GM23248 (cell line): ENCODE measurements at regions not wholly inside any gene's neighbourhood (a gene's known extent, or its start where the extent isn't known, plus 50 kb on each side); places are given as distances from the start of the nearest gene placed in this dataset.

Source experiments
- DNase-seq: peaks from one replicate; pipeline ENCODE4 v3.0.0-alpha.2; 2015
- H2AFZ ChIP-seq: fragments of 200-600 bp; sonication (generic); 2 replicates; pipeline ENCODE4 v1.6.1; 2016; ENCODE audit warnings: antibody characterized with exemption
- H3F3A ChIP-seq: fragments of 200-600 bp; sonication (generic); 2 replicates; pipeline ENCODE4 v1.6.1; 2016; ENCODE audit warnings: mild to moderate bottlenecking, antibody characterized with exemption, mixed run types; ENCODE audit not compliant: insufficient read depth
- H3K27ac ChIP-seq: fragments of 200-600 bp; sonication (generic); 2 replicates; pipeline ENCODE4 v1.5.1; 2016; ENCODE audit warnings: mild to moderate bottlenecking
- H3K27me3 ChIP-seq: fragments of 200-600 bp; sonication (generic); replicated peaks from 2 replicates; pipeline ENCODE4 v1.6.1; 2016; ENCODE audit warnings: mild to moderate bottlenecking; ENCODE audit not compliant: insufficient read depth
- H3K36me3 ChIP-seq: fragments of 200-600 bp; sonication (generic); 2 replicates; pipeline ENCODE4 v1.6.1; 2016; ENCODE audit warnings: low read depth, mild to moderate bottlenecking
- H3K4me1 ChIP-seq: fragments of 200-600 bp; sonication (generic); 2 replicates; pipeline ENCODE4 v1.6.1; 2016; ENCODE audit warnings: mild to moderate bottlenecking; ENCODE audit not compliant: insufficient read depth
- H3K4me2 ChIP-seq: fragments of 200-600 bp; sonication (generic); one replicate; pipeline ENCODE4 v1.6.1; 2016; ENCODE audit warnings: mild to moderate bottlenecking; ENCODE audit not compliant: unreplicated experiment
- H3K4me3 ChIP-seq: fragments of 200-600 bp; sonication (generic); 2 replicates; pipeline ENCODE4 v1.5.1; 2016; ENCODE audit warnings: mild to moderate bottlenecking
- H3K79me2 ChIP-seq: fragments of 200-600 bp; sonication (generic); 2 replicates; pipeline ENCODE4 v1.6.1; 2016; ENCODE audit warnings: mild to moderate bottlenecking; ENCODE audit not compliant: insufficient read depth
- H3K9ac ChIP-seq: fragments of 200-600 bp; sonication (generic); 2 replicates; pipeline ENCODE4 v1.6.1; 2016; ENCODE audit warnings: mild to moderate bottlenecking
- H3K9me2 ChIP-seq: fragments of 200-600 bp; sonication (generic); 2 replicates; pipeline ENCODE4 v1.6.1; 2016; ENCODE audit warnings: mixed run types, mild to moderate bottlenecking, moderate library complexity; ENCODE audit not compliant: insufficient read depth
- H3K9me3 ChIP-seq: fragments of 200-600 bp; sonication (generic); one replicate; pipeline ENCODE4 v1.6.1; 2017; ENCODE audit warnings: low read depth
- H4K20me1 ChIP-seq: fragments of 200-600 bp; sonication (generic); 2 replicates; pipeline ENCODE4 v1.6.0; 2016; ENCODE audit not compliant: insufficient read depth
- EZH2 ChIP-seq: fragments of 200-600 bp; sonication (generic); IDR thresholded peaks from 2 replicates; pipeline ENCODE4 v1.6.1; 2018; ENCODE audit warnings: antibody characterized with exemption, mild to moderate bottlenecking; ENCODE audit not compliant: insufficient read depth, poor library complexity, severe bottlenecking
- EZH2phosphoT487 ChIP-seq: fragments of 200-600 bp; sonication (generic); IDR thresholded peaks from 2 replicates; pipeline ENCODE4 v1.6.1; 2018; ENCODE audit warnings: antibody characterized with exemption, moderate library complexity, mild to moderate bottlenecking, low read depth; ENCODE audit not compliant: insufficient read depth
- WGBS, 2 experiments: methylation state at CpG; one replicate each; pipeline ENCODE4 v1.1.6; 2015 to 2017; ENCODE audit warnings: low lambda C conversion rate in 2 of 2, low coverage in 1 of 2; ENCODE audit errors: missing lambda C conversion rate in 2 of 2; 5-methylcytosine and 5-hydroxymethylcytosine counted together
- in situ Hi-C: fragments of 300-500 bp; cut with MboI; formaldehyde crosslinking; loops from 2 replicates; pipeline ENCODE4 v1.15.0; 2020

DNA sequence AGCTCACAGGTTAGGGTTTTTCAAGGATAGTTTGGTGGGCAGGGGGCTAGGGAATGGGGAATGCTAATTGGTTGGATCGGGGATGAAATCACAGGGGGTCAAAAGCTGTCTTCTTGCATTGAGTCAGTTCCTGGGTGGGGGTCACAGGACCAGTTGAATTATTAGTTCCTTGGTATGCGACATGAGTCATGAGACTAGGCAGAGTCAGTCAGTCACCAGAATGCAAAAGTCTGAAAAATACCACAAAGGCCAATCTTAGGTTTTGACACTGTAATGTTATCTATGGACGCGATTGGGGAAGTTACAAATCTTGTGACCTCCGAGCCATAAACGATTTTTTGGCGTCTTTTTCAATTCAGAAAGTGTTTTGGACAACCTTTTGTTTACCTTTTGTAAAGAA lies 101.2 kb downstream of the ZNF519 start:
- TF ChIP-seq EZH2 (no peak), EZH2phosphoT487 (no peak)
- DNase-seq, result no peak
- H3K36me3 ChIP-seq, result no peaks in the 10 kb centered on the region
- H3K27me3 ChIP-seq, result no peaks in the 10 kb centered on the region
- H3F3A ChIP-seq, result no peaks in the 10 kb centered on the region
- in situ Hi-C loops, result no loop called here
- no peaks in the 10 kb centered on the region for H4K20me1 ChIP-seq
- H3K9ac ChIP-seq, result no peak overlapping the region
- H3K79me2 ChIP-seq, result no peaks in the 10 kb centered on the region
- WGBS, 2 experiments, result 45 to 52% methylated on average over 7 of the region's 7 CpGs
- H3K4me3 ChIP-seq, result no peak overlapping the region
- H3K4me1 ChIP-seq, result no peaks in the 10 kb centered on the region
- no peaks in the 10 kb centered on the region for H3K9me2 ChIP-seq
- H3K9me3 ChIP-seq, result no peaks in the 10 kb centered on the region
- no peak overlapping the region for H2AFZ ChIP-seq
- H3K4me2 ChIP-seq, result no peak overlapping the region
- no peak overlapping the region for H3K27ac ChIP-seq

- Histone ChIP-seq H4K20me1 (no peaks in the 10 kb centered on the region), H3K4me1 (no peaks in the 10 kb centered on the region), H3K4me2 (no peak overlapping the region), H3K27ac (no peak overlapping the region), H3K36me3 (no peaks in the 10 kb centered on the region), H3K9ac (no peak overlapping the region), H3K27me3 (no peaks in the 10 kb centered on the region), H3K79me2 (no peaks in the 10 kb centered on the region), H3K9me2 (no peaks in the 10 kb centered on the region), H2AFZ (no peak overlapping the region), H3K4me3 (no peak overlapping the region), H3K9me3 (no peaks in the 10 kb centered on the region), H3F3A (no peaks in the 10 kb centered on the region)
- no peak for DNase-seq
- in situ Hi-C loops, result no loop called here
- no peak for TF ChIP-seq EZH2phosphoT487
- no peak for TF ChIP-seq EZH2
These were observed 102.7 kb downstream of the ZNF519 start for GRCh38 chr18:14029512-14029911.

DNA sequence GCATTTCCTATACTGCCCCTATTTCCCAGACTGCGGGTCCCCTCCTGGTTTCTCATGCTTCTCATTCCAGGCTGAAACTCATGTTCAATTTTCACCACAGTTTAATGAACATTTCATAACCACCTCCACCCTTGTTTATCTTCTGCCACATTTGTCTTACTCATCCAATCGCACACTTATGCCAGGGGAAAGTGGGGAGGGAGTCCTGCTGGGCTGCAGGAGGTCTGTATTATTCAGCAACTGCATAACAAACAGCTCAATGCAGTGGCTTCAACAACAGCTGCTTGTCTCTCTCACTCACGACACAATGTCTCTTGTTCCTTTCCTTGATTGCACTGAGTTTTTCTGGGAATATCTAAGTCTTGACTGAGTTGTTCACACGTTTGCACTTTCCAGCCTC lies 106.0 kb downstream of the ZNF519 start:
- DNase-seq, result peak; percentile 2
- Histone ChIP-seq H3K27me3 (no peaks in the 10 kb centered on the region; the same call in 1 of the 2 replicates), H3K27ac (no peak overlapping the region), H3K79me2 (no peaks in the 10 kb centered on the region), H3K4me1 (no peaks in the 10 kb centered on the region), H3K9me2 (no peaks in the 10 kb centered on the region), H4K20me1 (no peaks in the 10 kb centered on the region), H3K9ac (no peak overlapping the region), H2AFZ (no peak overlapping the region), H3F3A (no peaks in the 10 kb centered on the region), H3K4me2 (no peak overlapping the region), H3K36me3 (no peaks in the 10 kb centered on the region), H3K4me3 (no peak overlapping the region), H3K9me3 (no peaks in the 10 kb centered on the region)
- 0 to 4% methylated on average over 4 of the region's 4 CpGs for WGBS, 2 experiments
- TF ChIP-seq EZH2phosphoT487 (no peak), EZH2 (no peak)
- in situ Hi-C loops, result no loop called here

DNA sequence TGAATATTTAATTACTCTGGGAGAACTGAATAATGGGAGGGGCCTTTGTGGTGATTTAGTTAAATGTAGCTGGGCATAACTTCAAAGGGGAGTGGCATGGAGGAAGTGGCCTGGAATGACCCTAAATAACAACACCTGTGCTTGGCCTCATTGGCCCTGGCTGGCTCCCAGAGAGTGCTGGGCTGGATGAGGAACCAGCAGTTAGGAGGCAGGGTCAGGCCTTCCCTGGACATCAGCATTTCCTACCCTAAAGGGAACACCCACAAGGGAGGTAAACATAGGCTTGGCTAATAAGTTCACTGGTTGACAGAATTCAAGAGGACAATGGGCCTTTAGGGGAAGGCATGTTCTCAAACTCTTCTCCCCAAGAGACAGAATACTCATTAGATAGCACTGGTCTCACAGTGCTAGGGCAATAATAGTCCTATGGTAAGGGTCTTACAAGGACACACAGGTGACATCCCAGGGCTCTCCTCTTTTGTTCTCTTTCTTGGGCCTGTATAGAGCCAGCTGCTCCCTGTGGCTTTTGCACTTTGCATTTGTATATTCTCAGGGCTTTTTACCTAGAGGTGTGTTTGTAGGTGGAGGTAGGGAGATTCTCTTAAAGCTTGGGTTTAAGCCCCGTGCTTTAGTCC lies 106.8 kb downstream of the ZNF519 start:
- no peaks in the 10 kb centered on the region for H3K36me3 ChIP-seq
- no peaks in the 10 kb centered on the region for H3K4me1 ChIP-seq
- no peaks in the 10 kb centered on the region for H3F3A ChIP-seq
- TF ChIP-seq EZH2phosphoT487, result no peak
- TF ChIP-seq EZH2, result no peak
- H3K9me3 ChIP-seq, result no peaks in the 10 kb centered on the region
- no peaks in the 10 kb centered on the region for H4K20me1 ChIP-seq
- H3K27me3 ChIP-seq, result no peaks in the 10 kb centered on the region; the same call in 1 of the 2 replicates
- no peaks in the 10 kb centered on the region for H3K9me2 ChIP-seq
- H3K79me2 ChIP-seq, result no peaks in the 10 kb centered on the region
- no peak overlapping the region for H3K27ac ChIP-seq
- in situ Hi-C loops, result no loop called here
- no peak overlapping the region for H3K4me3 ChIP-seq
- H2AFZ ChIP-seq, result no peak overlapping the region
- H3K4me2 ChIP-seq, result no peak overlapping the region
- 9 to 40% methylated on average over 1 of the region's 1 CpG for WGBS, 2 experiments
- DNase-seq, result no peak
- H3K9ac ChIP-seq, result no peak overlapping the region

DNA sequence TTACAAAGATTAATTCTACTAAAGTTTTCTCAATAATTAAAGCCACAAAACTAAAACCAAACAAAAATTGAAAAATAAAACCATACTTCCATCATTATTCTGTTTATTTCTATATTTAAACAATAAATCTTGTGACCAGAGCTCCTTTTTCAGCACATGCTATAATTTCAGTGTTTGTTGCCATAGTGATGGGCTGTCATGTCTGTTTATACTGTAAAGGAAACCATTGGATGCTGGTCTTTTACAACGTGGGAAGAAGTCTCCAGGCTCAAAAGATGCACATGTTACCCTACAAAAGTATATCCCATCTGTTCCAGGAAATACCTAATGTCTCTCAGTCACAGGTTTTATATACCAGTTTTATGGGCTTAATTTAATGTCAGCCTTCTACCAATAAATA lies 100.1 kb upstream of the MC2R start:
- TF ChIP-seq EZH2 (no peak), EZH2phosphoT487 (no peak)
- H3K36me3 ChIP-seq, result no peaks in the 10 kb centered on the region
- no peaks in the 10 kb centered on the region for H4K20me1 ChIP-seq
- H3K9ac ChIP-seq, result no peak overlapping the region
- H3K79me2 ChIP-seq, result no peaks in the 10 kb centered on the region
- H3K4me3 ChIP-seq, result no peak overlapping the region
- H3K4me2 ChIP-seq, result no peak overlapping the region
- H3F3A ChIP-seq, result no peaks in the 10 kb centered on the region
- no peak overlapping the region for H3K27ac ChIP-seq
- 0 to 7% methylated on average over 1 of the region's 1 CpG for WGBS, 2 experiments
- DNase-seq, result no peak
- no peak overlapping the region for H2AFZ ChIP-seq
- no peaks in the 10 kb centered on the region for H3K27me3 ChIP-seq
- in situ Hi-C loops, result no loop called here
- H3K4me1 ChIP-seq, result no peaks in the 10 kb centered on the region
- no peaks in the 10 kb centered on the region for H3K9me3 ChIP-seq
- no peaks in the 10 kb centered on the region for H3K9me2 ChIP-seq
